Neural cell (in vitro differentiated cells): ENCODE measurements at regions not wholly inside any gene's neighbourhood (a gene's known extent, or its start where the extent isn't known, plus 50 kb on each side); places are given as distances from the start of the nearest gene placed in this dataset.

Experiments
- H2AFZ ChIP-seq: fragments of 200-600, 300-800 bp; sonication (generic), shearing (Covaris generic); 2 replicates; pipeline ENCODE4 v1.6.0; 2014; ENCODE audit warnings: low read depth, mild to moderate bottlenecking, antibody characterized with exemption, low read length, moderate library complexity
- H3F3A ChIP-seq: fragments of 200-600 bp; shearing (Covaris generic); 2 replicates; pipeline ENCODE4 v1.6.1; 2016; ENCODE audit warnings: mild to moderate bottlenecking, moderate library complexity, mixed read lengths, antibody characterized with exemption, low read length; ENCODE audit not compliant: insufficient read depth, poor library complexity, severe bottlenecking
- H3K27ac ChIP-seq: fragments of 200-600, 300-800 bp; sonication (generic), shearing (Covaris generic); 2 replicates; pipeline ENCODE4 v1.5.1; 2014; ENCODE audit warnings: mild to moderate bottlenecking, low read length, moderate library complexity
- H3K27me3 ChIP-seq: fragments of 300-800, 200-600 bp; sonication (generic), shearing (Covaris generic); 2 replicates; pipeline ENCODE4 v1.6.0; 2014; ENCODE audit warnings: mild to moderate bottlenecking, low read depth, low read length, moderate library complexity; ENCODE audit not compliant: insufficient read depth
- H3K36me3 ChIP-seq: fragments of 300-800, 200-600 bp; sonication (generic), shearing (Covaris generic); 2 replicates; pipeline ENCODE4 v1.5.1; 2014; ENCODE audit warnings: mild to moderate bottlenecking, antibody characterized with exemption, low read length, moderate library complexity; ENCODE audit not compliant: insufficient read depth
- H3K4me2 ChIP-seq: fragments of 300-800, 200-600 bp; sonication (generic), shearing (Covaris generic); 2 replicates; pipeline ENCODE4 v1.6.0; 2014; ENCODE audit warnings: mild to moderate bottlenecking, low read length
- H3K4me3 ChIP-seq: fragments of 300-800, 200-600 bp; sonication (generic), shearing (Covaris generic); 2 replicates; pipeline ENCODE4 v1.5.1; 2014; ENCODE audit warnings: mild to moderate bottlenecking, low read length, moderate library complexity
- H3K79me2 ChIP-seq: fragments of 200-600 bp; shearing (Covaris generic); replicated peaks from 2 replicates; pipeline ENCODE4 v1.6.0; 2014; ENCODE audit warnings: mild to moderate bottlenecking, low read length, moderate library complexity; ENCODE audit not compliant: insufficient read depth
- H3K9ac ChIP-seq: fragments of 300-800, 200-600 bp; sonication (generic), shearing (Covaris generic); 2 replicates; pipeline ENCODE4 v1.6.1; 2016; ENCODE audit warnings: mild to moderate bottlenecking, low read length, mixed read lengths
- H3K9me2 ChIP-seq: fragments of 200-600 bp; shearing (Covaris generic); 2 replicates; pipeline ENCODE4 v1.6.1; 2016; ENCODE audit warnings: mild to moderate bottlenecking, low read length, mixed read lengths; ENCODE audit not compliant: insufficient read depth
- H3K9me3 ChIP-seq: fragments of 200-600, 300-800 bp; sonication (generic), shearing (Covaris generic); 2 replicates; pipeline ENCODE4 v1.6.1; 2016; ENCODE audit warnings: mild to moderate bottlenecking, mixed run types, low read length, moderate library complexity, mixed read lengths
- H4K20me1 ChIP-seq: fragments of 200-600 bp; shearing (Covaris generic); 2 replicates; pipeline ENCODE4 v1.6.1; 2016; ENCODE audit warnings: mild to moderate bottlenecking, mixed run types; ENCODE audit not compliant: insufficient read depth
- CTCF ChIP-seq: fragments of 450-650 bp; IDR thresholded peaks from 2 replicates; pipeline ENCODE4 v1.5.1; 2014; ENCODE audit warnings: antibody characterized with exemption, mild to moderate bottlenecking, moderate library complexity; ENCODE audit not compliant: poor library complexity, severe bottlenecking
- EP300 ChIP-seq: fragments of 450-650 bp; conservative IDR thresholded peaks from 2 replicates; pipeline ENCODE4 v1.6.1; 2014; ENCODE audit warnings: antibody characterized with exemption, mild to moderate bottlenecking, moderate library complexity; ENCODE audit not compliant: poor library complexity, severe bottlenecking
- EZH2 ChIP-seq: fragments of 200-600, 300-800 bp; shearing (Covaris generic), sonication (generic); IDR thresholded peaks from 2 replicates; pipeline ENCODE4 v1.6.1; 2014; ENCODE audit warnings: antibody characterized with exemption, low read length, borderline replicate concordance, mild to moderate bottlenecking; ENCODE audit not compliant: insufficient read depth, poor library complexity, severe bottlenecking
- MXI1 ChIP-seq: fragments of 450-650 bp; conservative IDR thresholded peaks from 2 replicates; pipeline ENCODE4 v1.6.1; 2014; ENCODE audit warnings: antibody characterized with exemption, mild to moderate bottlenecking; ENCODE audit not compliant: poor library complexity, severe bottlenecking
- POLR2AphosphoS5 ChIP-seq: IDR thresholded peaks from 2 replicates; pipeline ENCODE4 v1.6.1; 2012
- RAD21 ChIP-seq: fragments of 450-650 bp; conservative IDR thresholded peaks from 2 replicates; pipeline ENCODE4 v1.6.1; 2014; ENCODE audit warnings: antibody characterized with exemption, mild to moderate bottlenecking, moderate library complexity
- REST ChIP-seq: IDR thresholded peaks from 2 replicates; pipeline ENCODE4 v1.6.1; 2012; ENCODE audit warnings: borderline replicate concordance
- SMC3 ChIP-seq: fragments of 450-650 bp; conservative IDR thresholded peaks from 2 replicates; pipeline ENCODE4 v1.6.1; 2014; ENCODE audit warnings: antibody characterized with exemption, mild to moderate bottlenecking, moderate library complexity; ENCODE audit not compliant: poor library complexity
- TAF1 ChIP-seq: IDR thresholded peaks from 2 replicates; pipeline ENCODE4 v1.6.1; 2012; ENCODE audit warnings: low read depth

GRCh38 chr5:121151534-121151933 is 687.4 kb downstream of the PRR16 start:
- Histone ChIP-seq H4K20me1 (no peaks in the 10 kb centered on the region), H3K9me3 (no peaks in the 10 kb centered on the region), H2AFZ (no peak overlapping the region), H3K9me2 (no peaks in the 10 kb centered on the region), H3F3A (no peaks in the 10 kb centered on the region), H3K9ac (no peak overlapping the region), H3K79me2 (no peaks in the 10 kb centered on the region), H3K4me2 (no peak overlapping the region), H3K27me3 (no peaks in the 10 kb centered on the region), H3K36me3 (no peaks in the 10 kb centered on the region), H3K27ac (no peak overlapping the region), H3K4me3 (no peak overlapping the region)
- TF ChIP-seq MXI1 (no peak), CTCF (no peak), RAD21 (no peak), REST (no peak), EZH2 (no peak), SMC3 (no peak), POLR2AphosphoS5 (no peak), EP300 (no peak), TAF1 (no peak)

- Histone ChIP-seq H3K4me2 (no peak overlapping the region), H3K9me3 (no peaks in the 10 kb centered on the region), H3K27me3 (no peaks in the 10 kb centered on the region), H3K36me3 (no peaks in the 10 kb centered on the region), H3K4me3 (no peak overlapping the region), H3K79me2 (no peaks in the 10 kb centered on the region), H3F3A (no peaks in the 10 kb centered on the region), H3K27ac (no peak overlapping the region), H3K9me2 (no peaks in the 10 kb centered on the region), H2AFZ (no peak overlapping the region), H4K20me1 (no peaks in the 10 kb centered on the region), H3K9ac (no peak overlapping the region)
- TF ChIP-seq SMC3 (no peak), MXI1 (no peak), EP300 (no peak), RAD21 (no peak), CTCF (no peak), REST (no peak), TAF1 (no peak), POLR2AphosphoS5 (no peak), EZH2 (no peak)
These were observed 688.3 kb downstream of the PRR16 start for GRCh38 chr5:121152411-121152810.
